Right cardiac atrium (tissue), 5 donors: ENCODE measurements at regions not wholly inside any gene's neighbourhood (a gene's known extent, or its start where the extent isn't known, plus 50 kb on each side); places are given as distances from the start of the nearest gene placed in this dataset.
"Not testable (repeated sequence)": the region's sequence is repeated elsewhere in the genome, so short reads cannot be mapped to it uniquely, and the experiment has no call there.

Experiments
- ATAC-seq, 2 donors: fragments of 200-7000 bp; cut with Tn5 transposase; one replicate each; pipeline versions ENCODE4 v1.8.0 to v1.9.1; 2020; ENCODE audit warnings: moderate library complexity in 2 of 2, mild to moderate bottlenecking in 1 of 2
- DNase-seq, 3 donors: peaks; one replicate each; pipeline ENCODE4 v3.0.0-alpha.2; 2020
- H3K27ac ChIP-seq: one replicate; pipeline ENCODE4 v1.5.1; 2013; ENCODE audit warnings: mild to moderate bottlenecking, low read length, control low read depth, moderate library complexity
- H3K27me3 ChIP-seq: one replicate; pipeline ENCODE4 v1.6.1; 2013; ENCODE audit not compliant: control insufficient read depth, insufficient read depth
- H3K4me1 ChIP-seq: one replicate; pipeline ENCODE4 v1.6.1; 2013; ENCODE audit warnings: low read length; ENCODE audit not compliant: control insufficient read depth, insufficient read depth
- H3K4me3 ChIP-seq: one replicate; pipeline ENCODE4 v1.5.1; 2013; ENCODE audit warnings: low read length, control low read depth
- H3K9me3 ChIP-seq: one replicate; pipeline ENCODE4 v1.6.1; 2013; ENCODE audit warnings: low read length; ENCODE audit not compliant: control insufficient read depth
- WGBS: extraction: QIAGEN DNeasy Blood & Tissue Kit; methylation state at CpG from one replicate; pipeline ENCODE4 v1.1.7; 2013; 5-methylcytosine and 5-hydroxymethylcytosine counted together
- intact Hi-C, 4 donors: fragments of 100-400 bp; cut with DNase I; formaldehyde crosslinking; loops; one replicate each; pipeline versions ENCODE4 v1.11.0 to v1.14.0; 2022 to 2023
- donor health status: healthy with polysubstance abuse.
- donor health status: DM: no; HTN: yes; CAD: no.
- donor health status: DM: no; HTN: no; CAD: no.
- donor health status: DM: no; HTN: yes; CAD: no; lungs with severe emphysema.
- donor health status: DM: yes; HTN: yes; CAD: no.

DNA sequence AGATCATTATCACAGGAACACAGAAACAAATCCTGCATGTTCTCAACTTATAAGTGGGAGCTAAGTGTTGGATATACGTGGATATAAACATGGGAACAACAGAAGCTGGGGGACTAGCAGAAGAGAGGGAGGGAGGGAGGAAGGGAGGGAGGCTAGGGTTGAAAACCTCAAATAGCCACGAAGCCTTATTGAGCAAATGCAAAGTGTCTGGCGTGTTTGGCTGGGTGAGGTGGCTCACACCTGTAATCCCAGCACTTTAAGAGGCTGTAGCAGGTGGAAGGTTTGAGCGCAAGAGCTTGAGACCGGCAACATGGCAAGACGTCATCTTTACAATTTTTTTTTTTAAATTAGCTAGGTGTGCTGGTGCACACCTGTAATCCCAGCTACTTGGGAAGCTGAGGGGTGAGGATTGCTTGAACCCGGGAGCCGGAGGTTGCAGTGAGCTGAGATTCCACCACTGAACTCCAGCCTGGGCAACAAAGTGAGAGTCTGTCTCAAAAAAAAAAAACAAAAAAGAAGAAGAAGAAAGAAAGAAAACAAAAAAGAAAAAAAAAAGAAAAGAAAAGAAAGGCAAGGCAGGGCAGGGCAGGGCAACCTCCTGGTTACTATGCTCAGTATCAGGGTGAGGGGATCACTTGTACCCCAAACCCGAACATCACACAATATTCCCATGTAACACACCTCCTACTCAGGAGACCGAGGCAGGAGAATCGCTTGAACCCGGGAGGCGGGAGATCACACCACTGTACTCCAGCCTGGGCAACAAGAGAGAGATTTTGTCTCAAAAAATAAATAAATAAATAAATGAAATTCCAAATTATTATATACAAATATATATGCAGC, 4492.7 kb upstream of the OR11H1 start:
- WGBS = 68% methylated on average over 13 of the region's 13 CpGs
- H3K4me1 ChIP-seq, H3K4me3 ChIP-seq, H3K27ac ChIP-seq, H3K9me3 ChIP-seq, intact Hi-C loops, H3K27me3 ChIP-seq: not testable (repeated sequence)
- ATAC-seq = peak; percentile 15 to 22
- DNase-seq = peak in 1 of 3 donors; percentile 43

DNA sequence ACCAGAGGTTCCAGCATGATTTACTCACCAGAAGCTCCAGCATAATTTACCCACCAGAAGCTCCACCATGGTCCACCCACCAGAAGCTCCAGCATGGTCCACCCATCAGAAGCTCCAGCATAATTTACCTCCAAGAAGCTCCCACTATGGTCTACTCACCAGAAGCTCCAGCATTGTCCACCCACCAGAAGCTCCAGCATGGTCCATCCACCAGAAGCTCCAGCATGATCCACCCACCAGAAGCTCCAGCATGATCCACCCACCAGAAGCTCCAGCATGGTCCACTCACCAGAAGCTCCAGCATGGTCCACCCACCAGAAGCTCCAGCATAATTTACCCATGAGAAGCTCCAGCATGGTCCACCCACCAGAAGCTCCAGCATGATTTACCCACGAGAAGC, 4490.7 kb upstream of the OR11H1 start:
- H3K4me1 ChIP-seq, intact Hi-C loops, H3K4me3 ChIP-seq, H3K27ac ChIP-seq, ATAC-seq, H3K27me3 ChIP-seq, DNase-seq, H3K9me3 ChIP-seq: not testable (repeated sequence)
- 55% methylated on average over 1 of the region's 1 CpG for WGBS

DNA sequence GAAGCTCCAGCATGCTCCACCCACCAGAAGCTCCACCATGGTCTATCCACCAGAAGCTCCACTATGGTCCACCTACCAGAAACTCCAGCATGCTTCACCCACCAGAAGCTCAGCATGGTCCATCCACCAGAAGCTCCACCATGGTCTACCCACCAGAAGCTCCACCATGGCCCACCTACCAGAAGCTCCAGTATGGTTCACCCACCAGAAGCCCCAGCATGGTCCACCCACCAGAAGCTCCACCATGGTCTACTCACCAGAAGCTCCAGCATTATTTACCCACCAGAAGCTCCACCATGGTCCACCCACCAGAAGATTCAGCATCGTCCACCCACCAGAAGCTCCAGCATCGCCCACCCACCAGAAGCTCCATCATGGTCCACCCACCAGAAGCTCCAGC, 4490.2 kb upstream of the OR11H1 start:
- H3K4me1 ChIP-seq, intact Hi-C loops, H3K27ac ChIP-seq, H3K9me3 ChIP-seq, H3K4me3 ChIP-seq, H3K27me3 ChIP-seq, ATAC-seq: not testable (repeated sequence)
- DNase-seq = peak in 2 of 3 donors; percentile 34 to 42
- WGBS = 64% methylated on average over 2 of the region's 2 CpGs

- H3K27ac ChIP-seq, intact Hi-C loops, H3K4me3 ChIP-seq, H3K4me1 ChIP-seq, ATAC-seq, H3K27me3 ChIP-seq, H3K9me3 ChIP-seq: not testable (repeated sequence)
- WGBS = 66% methylated on average over 7 of the region's 7 CpGs
- peak in 2 of 3 donors; percentile 21 to 34 for DNase-seq
Measured at GRCh38 chr22:11038786-11039185, 4489.2 kb upstream of the OR11H1 start.

GRCh38 chr22:11041416-11041815, 4486.6 kb upstream of the OR11H1 start:
- H3K27me3 ChIP-seq, H3K27ac ChIP-seq, ATAC-seq, H3K4me1 ChIP-seq, H3K9me3 ChIP-seq, intact Hi-C loops, H3K4me3 ChIP-seq: not testable (repeated sequence)
- WGBS = 58% methylated on average over 9 of the region's 9 CpGs
- peak in 1 of 3 donors; percentile 19 for DNase-seq

DNA sequence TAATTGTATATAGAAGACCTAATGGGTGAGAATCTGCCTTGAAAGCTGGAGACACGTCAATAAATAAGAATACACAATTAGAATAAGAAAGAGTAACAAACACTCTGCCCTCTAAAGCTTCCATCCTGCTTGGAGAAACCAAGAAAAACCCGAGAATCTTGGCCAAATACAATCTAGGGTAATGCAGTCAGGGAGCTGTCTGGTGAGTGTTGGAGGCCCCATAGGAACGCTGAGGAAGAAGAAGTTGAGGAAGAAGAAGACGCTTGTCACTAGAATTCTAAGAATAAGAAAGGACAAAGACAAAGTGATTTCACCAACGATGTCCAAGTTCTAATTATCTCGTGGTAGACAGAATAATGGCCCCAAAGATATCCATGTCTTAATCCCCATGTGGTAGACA, 4485.9 kb upstream of the OR11H1 start:
- 33% methylated on average over 6 of the region's 6 CpGs for WGBS
- Histone ChIP-seq H3K9me3 (peaks cover 4% of the 10 kb centered on the region), H3K4me1 (no peaks in the 10 kb centered on the region), H3K27me3 (no peaks in the 10 kb centered on the region), H3K27ac (no peak overlapping the region), H3K4me3 (no peak overlapping the region)
- ATAC-seq = no peak
- DNase-seq = no peak
- intact Hi-C loops = no loop called here

DNA sequence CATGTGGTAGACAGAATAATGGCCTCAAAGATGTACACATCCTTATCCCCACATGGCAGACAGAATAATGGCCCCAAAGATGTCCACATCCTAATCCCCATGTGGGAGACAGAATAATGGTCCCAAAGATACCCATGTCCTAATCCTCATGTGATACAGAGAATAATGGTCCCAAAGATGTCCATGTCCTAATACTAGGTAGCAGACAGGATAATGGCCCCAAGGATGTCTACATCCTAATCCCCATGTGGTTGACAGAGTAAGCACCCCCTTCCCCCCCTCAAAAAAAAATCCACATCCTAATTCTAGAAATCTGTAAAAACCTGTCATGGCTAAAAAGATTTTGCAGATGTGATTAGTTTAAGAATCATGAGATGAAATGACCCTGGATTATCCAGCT, 4484.7 kb upstream of the OR11H1 start:
- DNase-seq, intact Hi-C loops, H3K4me1 ChIP-seq, H3K9me3 ChIP-seq, H3K27ac ChIP-seq, H3K27me3 ChIP-seq, H3K4me3 ChIP-seq: not testable (repeated sequence)
- peak in 1 of 2 donors; percentile 14 for ATAC-seq

DNA sequence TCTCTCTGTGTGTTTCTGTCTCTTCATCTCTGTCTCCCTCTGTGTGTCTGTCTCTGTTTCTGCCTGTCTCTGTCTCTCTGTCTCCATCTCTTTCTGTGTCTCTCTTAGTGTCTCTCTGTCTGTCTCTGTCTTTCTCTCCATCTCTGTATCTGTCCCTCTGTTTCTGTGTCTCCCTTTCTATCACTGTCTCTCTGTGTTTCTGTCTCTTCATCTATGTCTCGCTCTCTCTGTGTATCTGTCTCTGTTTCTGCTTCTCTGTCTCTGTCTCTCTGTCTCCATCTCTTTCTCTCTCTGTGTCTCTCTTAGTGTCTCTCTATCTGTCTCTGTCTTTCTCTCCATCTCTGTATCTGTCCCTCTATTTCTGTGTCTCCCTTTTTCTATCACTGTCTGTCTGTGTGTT, 4479.1 kb upstream of the OR11H1 start:
- H3K9me3 ChIP-seq = not testable (repeated sequence)

DNA sequence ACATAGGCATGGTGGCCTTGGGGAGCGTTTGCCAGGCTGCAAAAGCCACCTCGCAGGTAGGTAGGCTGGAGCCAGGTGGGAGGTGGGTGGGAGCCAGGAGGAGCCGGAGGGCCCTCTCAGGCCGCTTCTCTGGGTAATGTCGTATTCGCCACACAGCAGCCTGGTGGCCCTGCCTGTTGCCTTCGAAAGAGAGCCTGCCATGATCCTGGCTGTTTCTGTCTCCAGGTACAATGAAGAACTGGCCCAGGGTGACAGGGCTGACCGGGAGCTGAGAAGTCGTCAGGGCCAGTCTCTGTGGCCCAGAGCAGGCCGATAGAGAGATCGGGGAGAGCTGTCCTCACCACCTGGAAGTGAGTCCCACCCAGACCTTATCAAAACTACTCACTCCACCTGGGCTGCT, 4477.8 kb upstream of the OR11H1 start:
- H3K9me3 ChIP-seq, ATAC-seq, H3K4me1 ChIP-seq, H3K27ac ChIP-seq, intact Hi-C loops, H3K27me3 ChIP-seq, H3K4me3 ChIP-seq: not testable (repeated sequence)
- WGBS = 71% methylated on average over 11 of the region's 11 CpGs
- peak in 1 of 3 donors; percentile 22 for DNase-seq

More for the DNA sequence above, 4479.1 kb upstream of the OR11H1 start:
- H3K4me1 ChIP-seq, intact Hi-C loops, H3K27me3 ChIP-seq, DNase-seq, H3K27ac ChIP-seq, ATAC-seq, H3K4me3 ChIP-seq: not testable (repeated sequence)
- WGBS = 85% methylated on average over 1 of the region's 1 CpG

GRCh38 chr22:11051401-11052112, 4476.4 kb upstream of the OR11H1 start:
- H3K4me1 ChIP-seq, intact Hi-C loops, H3K9me3 ChIP-seq, DNase-seq, H3K27ac ChIP-seq, H3K4me3 ChIP-seq, ATAC-seq, H3K27me3 ChIP-seq: not testable (repeated sequence)
- 62% methylated on average over 7 of the region's 9 CpGs for WGBS
